Peyer's patch (tissue), 4 donors: ENCODE measurements at regions not wholly inside any gene's neighbourhood (a gene's known extent, or its start where the extent isn't known, plus 50 kb on each side); places are given as distances from the start of the nearest gene placed in this dataset.

Source experiments
- POLR2A ChIP-seq, 2 donors: fragments of 450-650 bp; IDR thresholded peaks; one replicate each; pipeline ENCODE4 v1.5.1; 2017; ENCODE audit warnings: antibody characterized with exemption in 2 of 2, mild to moderate bottlenecking in 2 of 2, moderate library complexity in 2 of 2
- TF ChIP-seq, protein P1 (sequence below), 6 experiments: fragments of 450-650 bp in 4 of 6; fragments of 200-600 bp in 2 of 6; sonication (generic) in 1 of 6; IDR thresholded peaks; one replicate each; pipeline ENCODE4 v1.5.1; 2017 to 2019; ENCODE audit warnings: antibody characterized with exemption in 6 of 6, mild to moderate bottlenecking in 3 of 6, moderate library complexity in 1 of 6

DNA sequence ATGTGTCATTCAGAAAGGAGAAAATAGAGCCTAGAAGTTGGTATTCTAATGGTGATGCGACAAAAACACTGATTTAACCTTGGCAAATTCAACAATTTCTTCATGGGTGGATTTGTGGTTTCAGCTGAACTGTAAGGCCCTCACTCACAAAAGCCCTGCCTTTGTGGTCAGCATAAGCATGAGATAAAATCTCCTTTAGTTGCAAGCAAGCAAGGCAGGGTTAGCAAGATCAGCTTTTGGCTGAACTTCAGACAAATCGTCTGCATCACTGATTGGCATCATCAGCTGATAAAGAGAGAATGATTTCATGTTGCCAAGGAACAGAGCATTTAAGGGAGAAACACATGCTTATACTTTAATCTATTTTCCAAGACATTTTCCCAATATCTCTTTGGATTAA lies 2582.2 kb downstream of the PCDH7 start:
- TF ChIP-seq, protein P1, sequence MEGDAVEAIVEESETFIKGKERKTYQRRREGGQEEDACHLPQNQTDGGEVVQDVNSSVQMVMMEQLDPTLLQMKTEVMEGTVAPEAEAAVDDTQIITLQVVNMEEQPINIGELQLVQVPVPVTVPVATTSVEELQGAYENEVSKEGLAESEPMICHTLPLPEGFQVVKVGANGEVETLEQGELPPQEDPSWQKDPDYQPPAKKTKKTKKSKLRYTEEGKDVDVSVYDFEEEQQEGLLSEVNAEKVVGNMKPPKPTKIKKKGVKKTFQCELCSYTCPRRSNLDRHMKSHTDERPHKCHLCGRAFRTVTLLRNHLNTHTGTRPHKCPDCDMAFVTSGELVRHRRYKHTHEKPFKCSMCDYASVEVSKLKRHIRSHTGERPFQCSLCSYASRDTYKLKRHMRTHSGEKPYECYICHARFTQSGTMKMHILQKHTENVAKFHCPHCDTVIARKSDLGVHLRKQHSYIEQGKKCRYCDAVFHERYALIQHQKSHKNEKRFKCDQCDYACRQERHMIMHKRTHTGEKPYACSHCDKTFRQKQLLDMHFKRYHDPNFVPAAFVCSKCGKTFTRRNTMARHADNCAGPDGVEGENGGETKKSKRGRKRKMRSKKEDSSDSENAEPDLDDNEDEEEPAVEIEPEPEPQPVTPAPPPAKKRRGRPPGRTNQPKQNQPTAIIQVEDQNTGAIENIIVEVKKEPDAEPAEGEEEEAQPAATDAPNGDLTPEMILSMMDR (IDR thresholded peaks at IDR 0.05), result no peak
- TF ChIP-seq POLR2A (IDR thresholded peaks at IDR 0.05), result no peak
